Forelimb muscle (tissue), 1 donor: ENCODE measurements at regions not wholly inside any gene's neighbourhood (a gene's known extent, or its start where the extent isn't known, plus 50 kb on each side); places are given as distances from the start of the nearest gene placed in this dataset.
A peak's percentile ranks its signal among the peaks of the same experiment; 100 is the strongest.
"Not testable (repeated sequence)": the region's sequence is repeated elsewhere in the genome, so short reads cannot be mapped to it uniquely, and the experiment has no call there.

Experiments used
- DNase-seq: peaks from one replicate; pipeline ENCODE4 v3.0.0-alpha.2; 2013; ENCODE audit warnings: low read depth

- DNase-seq = no peak
Measured at GRCh38 chr4:176571206-176571605, 221.5 kb downstream of the VEGFC start.

- DNase-seq = peak; percentile 32
Measured at GRCh38 chr4:176575141-176575730, 217.5 kb downstream of the VEGFC start.

GRCh38 chr4:176579226-176579625 lies 213.5 kb downstream of the VEGFC start:
- no peak for DNase-seq

GRCh38 chr4:176583278-176583677 lies 209.4 kb downstream of the VEGFC start:
- DNase-seq = no peak

- DNase-seq = no peak
Measured at GRCh38 chr4:176584031-176584606, 208.6 kb downstream of the VEGFC start.

GRCh38 chr4:176587920-176588319 lies 204.8 kb downstream of the VEGFC start:
- no peak for DNase-seq

GRCh38 chr4:176588436-176588835 lies 204.3 kb downstream of the VEGFC start:
- no peak for DNase-seq

GRCh38 chr4:176592976-176593670 lies 199.6 kb downstream of the VEGFC start:
- no peak for DNase-seq

GRCh38 chr4:176593943-176594342 lies 198.8 kb downstream of the VEGFC start:
- no peak for DNase-seq

GRCh38 chr4:176595257-176595656 lies 197.5 kb downstream of the VEGFC start:
- no peak for DNase-seq

- no peak for DNase-seq
Measured at GRCh38 chr4:176601124-176601523, 191.6 kb downstream of the VEGFC start.

- DNase-seq = no peak
Measured at GRCh38 chr4:176607807-176608206, 184.9 kb downstream of the VEGFC start.

GRCh38 chr4:176608346-176608745 lies 184.4 kb downstream of the VEGFC start:
- no peak for DNase-seq

GRCh38 chr4:176610594-176610993 lies 182.1 kb downstream of the VEGFC start:
- no peak for DNase-seq

GRCh38 chr4:176611381-176611780 lies 181.3 kb downstream of the VEGFC start:
- no peak for DNase-seq

- no peak for DNase-seq
Measured at GRCh38 chr4:176611951-176612350, 180.8 kb downstream of the VEGFC start.

GRCh38 chr4:176614793-176615192 lies 177.9 kb downstream of the VEGFC start:
- no peak for DNase-seq

- DNase-seq = no peak
Measured at GRCh38 chr4:176616151-176616550, 176.6 kb downstream of the VEGFC start.

- DNase-seq = no peak
Measured at GRCh38 chr4:176618138-176618537, 174.6 kb downstream of the VEGFC start.

- DNase-seq = no peak
Measured at GRCh38 chr4:176619430-176619829, 173.3 kb downstream of the VEGFC start.

GRCh38 chr4:176622251-176622948 lies 170.3 kb downstream of the VEGFC start:
- DNase-seq = no peak

GRCh38 chr4:176624983-176625610 lies 167.6 kb downstream of the VEGFC start:
- not testable (repeated sequence) for DNase-seq
